ENCODE measurements at regions not wholly inside any gene's neighbourhood (a gene's known extent, or its start where the extent isn't known, plus 50 kb on each side); places are given as distances from the start of the nearest gene placed in this dataset.

GRCh38 chr14:26987744-26988363 lies 390.0 kb upstream of the NOVA1 start:
- intact Hi-C loops (cut with micrococcal nuclease; ENCODE audit: unreplicated experiment), result loop anchor here (5.0 to 10.0 kb wide), 2 partner anchors 539 to 593 kb away; no protein-coding TSS in a partner anchor
- TF ChIP-seq EZH2 (IDR thresholded peaks at IDR 0.05; ENCODE audit: borderline replicate concordance, low read depth, low read length, poor library complexity, severe bottlenecking), result no peak
- TF ChIP-seq, protein P1, sequence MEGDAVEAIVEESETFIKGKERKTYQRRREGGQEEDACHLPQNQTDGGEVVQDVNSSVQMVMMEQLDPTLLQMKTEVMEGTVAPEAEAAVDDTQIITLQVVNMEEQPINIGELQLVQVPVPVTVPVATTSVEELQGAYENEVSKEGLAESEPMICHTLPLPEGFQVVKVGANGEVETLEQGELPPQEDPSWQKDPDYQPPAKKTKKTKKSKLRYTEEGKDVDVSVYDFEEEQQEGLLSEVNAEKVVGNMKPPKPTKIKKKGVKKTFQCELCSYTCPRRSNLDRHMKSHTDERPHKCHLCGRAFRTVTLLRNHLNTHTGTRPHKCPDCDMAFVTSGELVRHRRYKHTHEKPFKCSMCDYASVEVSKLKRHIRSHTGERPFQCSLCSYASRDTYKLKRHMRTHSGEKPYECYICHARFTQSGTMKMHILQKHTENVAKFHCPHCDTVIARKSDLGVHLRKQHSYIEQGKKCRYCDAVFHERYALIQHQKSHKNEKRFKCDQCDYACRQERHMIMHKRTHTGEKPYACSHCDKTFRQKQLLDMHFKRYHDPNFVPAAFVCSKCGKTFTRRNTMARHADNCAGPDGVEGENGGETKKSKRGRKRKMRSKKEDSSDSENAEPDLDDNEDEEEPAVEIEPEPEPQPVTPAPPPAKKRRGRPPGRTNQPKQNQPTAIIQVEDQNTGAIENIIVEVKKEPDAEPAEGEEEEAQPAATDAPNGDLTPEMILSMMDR (conservative IDR thresholded peaks at IDR 0.05; ENCODE audit: low read depth, low read length), result no peak
- CTCF ChIA-PET, result no interaction called here

GRCh38 chr14:26990946-26991345 lies 393.1 kb upstream of the NOVA1 start:
- TF ChIP-seq, protein P1 (conservative IDR thresholded peaks at IDR 0.05; ENCODE audit: low read depth, low read length), result no peak
- DNase-seq (ENCODE audit: low spot score), result no peak
- H3K9me3 ChIP-seq (ENCODE audit: low read depth, low read length, poor library complexity, severe bottlenecking), result no peaks in the 10 kb centered on the region
- CTCF ChIA-PET, result no interaction called here
- H3K4me1 ChIP-seq (ENCODE audit: insufficient read depth, low read length, poor library complexity, severe bottlenecking), result no peaks in the 10 kb centered on the region
- H3K27me3 ChIP-seq (replicated peaks; ENCODE audit: insufficient read depth, low read depth, low read length, poor library complexity), result no peaks in the 10 kb centered on the region
- intact Hi-C loops (cut with micrococcal nuclease; ENCODE audit: unreplicated experiment), result no loop called here
- H3K36me3 ChIP-seq (ENCODE audit: insufficient read depth, low read length, poor library complexity, severe bottlenecking), result no peaks in the 10 kb centered on the region
- no peak overlapping the region for H3K27ac ChIP-seq (ENCODE audit: low read depth, low read length, poor library complexity, severe bottlenecking)
- POLR2A ChIA-PET (ENCODE audit: low non-redundant PET), result no interaction called here
- no peak overlapping the region for H3K4me3 ChIP-seq (ENCODE audit: low read depth, low read length, poor library complexity, severe bottlenecking)
- BruUV-seq (replicated peaks), result no TSS peak

More at GRCh38 chr14:26987744-26988363, 390.0 kb upstream of the NOVA1 start:
- DNase-seq (ENCODE audit: low spot score), result no peak
- POLR2A ChIA-PET (ENCODE audit: low non-redundant PET), result interaction anchor here (0.6 kb wide), 1 partner anchor 234 kb away, joined by 3 read pairs; no protein-coding TSS in a partner anchor
- Histone ChIP-seq H3K36me3 (ENCODE audit: insufficient read depth, low read length, poor library complexity, severe bottlenecking) (no peaks in the 10 kb centered on the region), H3K4me1 (ENCODE audit: insufficient read depth, low read length, poor library complexity, severe bottlenecking) (no peaks in the 10 kb centered on the region), H3K9me3 (ENCODE audit: low read depth, low read length, poor library complexity, severe bottlenecking) (no peaks in the 10 kb centered on the region), H3K4me3 (ENCODE audit: low read depth, low read length, poor library complexity, severe bottlenecking) (no peak overlapping the region), H3K27ac (ENCODE audit: low read depth, low read length, poor library complexity, severe bottlenecking) (no peak overlapping the region), H3K27me3 (replicated peaks; ENCODE audit: insufficient read depth, low read depth, low read length, poor library complexity) (no peaks in the 10 kb centered on the region)
- no TSS peak for BruUV-seq (replicated peaks)

- TF ChIP-seq, protein P1 (conservative IDR thresholded peaks at IDR 0.05; ENCODE audit: low read depth, low read length), result no peak
- TF ChIP-seq EZH2 (IDR thresholded peaks at IDR 0.05; ENCODE audit: borderline replicate concordance, low read depth, low read length, poor library complexity, severe bottlenecking), result no peak
- CTCF ChIA-PET, result no interaction called here
- no peak for DNase-seq (ENCODE audit: low spot score)
- Histone ChIP-seq H3K4me1 (ENCODE audit: insufficient read depth, low read length, poor library complexity, severe bottlenecking) (no peaks in the 10 kb centered on the region), H3K9me3 (ENCODE audit: low read depth, low read length, poor library complexity, severe bottlenecking) (no peaks in the 10 kb centered on the region), H3K27ac (ENCODE audit: low read depth, low read length, poor library complexity, severe bottlenecking) (no peak overlapping the region), H3K4me3 (ENCODE audit: low read depth, low read length, poor library complexity, severe bottlenecking) (no peak overlapping the region), H3K27me3 (replicated peaks; ENCODE audit: insufficient read depth, low read depth, low read length, poor library complexity) (no peaks in the 10 kb centered on the region), H3K36me3 (ENCODE audit: insufficient read depth, low read length, poor library complexity, severe bottlenecking) (no peaks in the 10 kb centered on the region)
- no TSS peak for BruUV-seq (replicated peaks)
- POLR2A ChIA-PET (ENCODE audit: low non-redundant PET), result interaction anchor here (0.6 kb wide), 1 partner anchor 304 kb away, joined by 4 read pairs; no protein-coding TSS in a partner anchor
- intact Hi-C loops (cut with micrococcal nuclease; ENCODE audit: unreplicated experiment), result no loop called here
These were observed 394.7 kb upstream of the NOVA1 start for GRCh38 chr14:26992403-26993115.

All from A673 (cell line).